H9 (cell line): ENCODE measurements at regions not wholly inside any gene's neighbourhood (a gene's known extent, or its start where the extent isn't known, plus 50 kb on each side); places are given as distances from the start of the nearest gene placed in this dataset.

Experiments
- DNase-seq: peaks from one replicate; pipeline ENCODE4 v3.0.0-alpha.2; 2017
- H2AFZ ChIP-seq: one replicate; pipeline ENCODE4 v1.6.1; 2013; ENCODE audit warnings: mild to moderate bottlenecking, low read length, control low read depth, moderate library complexity
- H2AK5ac ChIP-seq: 2 replicates; pipeline ENCODE4 v1.6.1; 2013; ENCODE audit warnings: low read length, control low read depth, mixed read lengths; ENCODE audit not compliant: insufficient read length
- H2BK120ac ChIP-seq: one replicate; pipeline ENCODE4 v1.6.1; 2013; ENCODE audit warnings: low read depth, mild to moderate bottlenecking, low read length, control low read depth, inconsistent platforms; ENCODE audit not compliant: poor library complexity, severe bottlenecking
- H2BK12ac ChIP-seq: 2 replicates; pipeline ENCODE4 v1.6.1; 2013; ENCODE audit warnings: low read length, control low read depth, mixed read lengths, low read depth; ENCODE audit not compliant: insufficient read length
- H2BK15ac ChIP-seq: 2 replicates; pipeline ENCODE4 v1.6.1; 2013; ENCODE audit warnings: low read depth, low read length, control low read depth
- H2BK20ac ChIP-seq: one replicate; pipeline ENCODE4 v1.6.1; 2013; ENCODE audit warnings: low read depth, mild to moderate bottlenecking, low read length, control low read depth, inconsistent platforms; ENCODE audit not compliant: poor library complexity, severe bottlenecking
- H2BK5ac ChIP-seq: 2 replicates; pipeline ENCODE4 v1.6.1; 2013; ENCODE audit warnings: low read length, control low read depth, mixed read lengths; ENCODE audit not compliant: insufficient read length
- H3K14ac ChIP-seq: 2 replicates; pipeline ENCODE4 v1.6.1; 2013; ENCODE audit warnings: low read length, control low read depth; ENCODE audit not compliant: insufficient read depth
- H3K18ac ChIP-seq: 2 replicates; pipeline ENCODE4 v1.6.1; 2013; ENCODE audit warnings: low read depth, mild to moderate bottlenecking, mixed read lengths, low read length, control low read depth; ENCODE audit not compliant: insufficient read length
- H3K23ac ChIP-seq: 2 replicates; pipeline ENCODE4 v1.6.1; 2013; ENCODE audit warnings: low read length, control low read depth, mixed read lengths, low read depth; ENCODE audit not compliant: insufficient read length
- H3K23me2 ChIP-seq: 2 replicates; pipeline ENCODE4 v1.6.1; 2013; ENCODE audit warnings: low read depth, mild to moderate bottlenecking, mixed read lengths, low read length, control low read depth; ENCODE audit not compliant: insufficient read length, poor library complexity, severe bottlenecking
- H3K27ac ChIP-seq: 2 replicates; pipeline ENCODE4 v1.5.1; 2013; ENCODE audit warnings: low read length, control low read depth, mixed read lengths, low read depth; ENCODE audit not compliant: insufficient read length
- H3K27me3 ChIP-seq: 2 replicates; pipeline ENCODE4 v1.6.1; 2013; ENCODE audit warnings: low read length, control low read depth, inconsistent platforms; ENCODE audit not compliant: insufficient read depth
- H3K4ac ChIP-seq: 2 replicates; pipeline ENCODE4 v1.6.1; 2013; ENCODE audit warnings: low read depth, mild to moderate bottlenecking, control low read depth, inconsistent platforms, low read length, moderate library complexity
- H3K4me1 ChIP-seq: 2 replicates; pipeline ENCODE4 v1.6.1; 2013; ENCODE audit warnings: low read length, control low read depth, inconsistent platforms; ENCODE audit not compliant: insufficient read depth
- H3K4me2 ChIP-seq: 2 replicates; pipeline ENCODE4 v1.6.1; 2013; ENCODE audit warnings: low read length, control low read depth, mixed read lengths; ENCODE audit not compliant: insufficient read length, insufficient read depth
- H3K56ac ChIP-seq: 2 replicates; pipeline ENCODE4 v1.6.1; 2013; ENCODE audit warnings: low read depth, mild to moderate bottlenecking, mixed read lengths, low read length, control low read depth; ENCODE audit not compliant: insufficient read length
- H3K79me1 ChIP-seq: 2 replicates; pipeline ENCODE4 v1.6.1; 2013; ENCODE audit warnings: low read depth, mild to moderate bottlenecking, moderate library complexity, low read length, control low read depth, inconsistent platforms; ENCODE audit not compliant: insufficient read depth, poor library complexity, severe bottlenecking
- H3K79me2 ChIP-seq: 2 replicates; pipeline ENCODE4 v1.6.1; 2013; ENCODE audit warnings: low read length, control low read depth, inconsistent platforms; ENCODE audit not compliant: insufficient read depth
- H3K9ac ChIP-seq: 2 replicates; pipeline ENCODE4 v1.6.1; 2013; ENCODE audit warnings: low read length, control low read depth, mixed read lengths; ENCODE audit not compliant: insufficient read length; ENCODE audit errors: extremely low read depth
- H3K9me3 ChIP-seq: one replicate; pipeline ENCODE4 v1.6.1; 2013; ENCODE audit warnings: low read depth, low read length, inconsistent platforms; ENCODE audit not compliant: control insufficient read depth
- H3T11ph ChIP-seq: one replicate; pipeline ENCODE4 v1.6.1; 2013; ENCODE audit warnings: mild to moderate bottlenecking, low read length, control low read depth, inconsistent platforms
- H4K20me1 ChIP-seq: one replicate; pipeline ENCODE4 v1.6.1; 2013; ENCODE audit not compliant: control insufficient read depth, insufficient read length, insufficient read depth
- H4K5ac ChIP-seq: 2 replicates; pipeline ENCODE4 v1.6.1; 2013; ENCODE audit warnings: low read depth, mild to moderate bottlenecking, mixed read lengths, low read length, control low read depth; ENCODE audit not compliant: insufficient read length
- H4K8ac ChIP-seq: replicated peaks from 2 replicates; pipeline ENCODE4 v1.6.1; 2013; ENCODE audit warnings: low read length, control low read depth, mixed read lengths, low read depth; ENCODE audit not compliant: insufficient read length
- H4K91ac ChIP-seq: 2 replicates; pipeline ENCODE4 v1.6.1; 2013; ENCODE audit warnings: low read depth, mild to moderate bottlenecking, moderate library complexity, mixed read lengths, low read length, control low read depth; ENCODE audit not compliant: insufficient read length
- H3K27ac Mint-ChIP-seq, 3 experiments: 2 replicates in 2 of 3; 3 replicates in 1 of 3; pipeline ENCODE4 v1.8.0; 2020 to 2021; ENCODE audit warnings: mixed read lengths in 3 of 3, mild to moderate bottlenecking in 1 of 3, moderate library complexity in 1 of 3
- H3K27me3 Mint-ChIP-seq: 2 replicates; pipeline ENCODE4 v1.8.0; 2021; ENCODE audit warnings: low read depth, mild to moderate bottlenecking, moderate library complexity, mixed read lengths
- H3K36me3 Mint-ChIP-seq, 3 experiments: 2 replicates in 2 of 3; 3 replicates in 1 of 3; pipeline ENCODE4 v1.8.0; 2020 to 2021; ENCODE audit warnings: low read depth in 3 of 3, mixed read lengths in 3 of 3; ENCODE audit not compliant: insufficient read depth in 1 of 3
- H3K4me1 Mint-ChIP-seq, 2 experiments: 2 replicates each; pipeline ENCODE4 v1.8.0; 2020; ENCODE audit warnings: mixed read lengths in 2 of 2
- H3K4me3 Mint-ChIP-seq, 2 experiments: 2 replicates in 1 of 2; 3 replicates in 1 of 2; pipeline ENCODE4 v1.8.0; 2020 to 2021; ENCODE audit warnings: mild to moderate bottlenecking in 2 of 2, mixed read lengths in 2 of 2, moderate library complexity in 1 of 2
- H3K9me3 Mint-ChIP-seq, 2 experiments: 2 replicates in 1 of 2; 3 replicates in 1 of 2; pipeline ENCODE4 v1.8.0; 2020; ENCODE audit warnings: mild to moderate bottlenecking in 2 of 2, mixed read lengths in 2 of 2, moderate library complexity in 1 of 2
- WGBS: extraction: QIAGEN DNeasy Blood & Tissue Kit; methylation state at CpG from one replicate; pipeline ENCODE4 v1.1.7; 2013; ENCODE audit warnings: missing lambda C conversion rate, low lambda C conversion rate, mixed read lengths; ENCODE audit not compliant: insufficient read length; ENCODE audit errors: extremely low coverage; 5-methylcytosine and 5-hydroxymethylcytosine counted together
- TF ChIP-seq, protein P1 (sequence below): fragments of 200-600 bp; sonication (generic); conservative IDR thresholded peaks from 3 replicates; pipeline ENCODE4 v1.8.0; 2021; ENCODE audit warnings: antibody characterized with exemption, mild to moderate bottlenecking

- H3K27me3 Mint-ChIP-seq = peaks cover 2% of the 10 kb centered on the region
- H3K56ac ChIP-seq = no peak overlapping the region
- H2BK5ac ChIP-seq = no peak overlapping the region
- no peak overlapping the region for H3T11ph ChIP-seq
- no peak overlapping the region for H3K4me3 Mint-ChIP-seq
- no peaks in the 10 kb centered on the region for H3K27me3 ChIP-seq
- peaks cover 3 to 5% of the 10 kb centered on the region in 2 experiments; a peak in 2 of 4 replicates for H3K4me1 Mint-ChIP-seq
- H3K79me1 ChIP-seq = no peaks in the 10 kb centered on the region
- H2BK20ac ChIP-seq = no peak overlapping the region
- H3K27ac Mint-ChIP-seq = no peak overlapping the region
- no peaks in the 10 kb centered on the region for H3K36me3 Mint-ChIP-seq
- no peaks in the 10 kb centered on the region for H3K9me3 ChIP-seq
- no peak overlapping the region for H2BK120ac ChIP-seq
- no peak overlapping the region for H2AK5ac ChIP-seq
- no peak overlapping the region for H2BK15ac ChIP-seq
- H4K91ac ChIP-seq = no peak overlapping the region
- no CpG with 5 or more reads among the region's 2 CpGs for WGBS
- no peak overlapping the region for H4K8ac ChIP-seq
- no peaks in the 10 kb centered on the region for H3K23me2 ChIP-seq
- no peaks in the 10 kb centered on the region for H4K20me1 ChIP-seq
- no peak overlapping the region for H3K14ac ChIP-seq
- H2BK12ac ChIP-seq = no peak overlapping the region
- peaks cover 0 to 1% of the 10 kb centered on the region in 2 experiments; a peak in 1 of 5 replicates for H3K9me3 Mint-ChIP-seq
- H3K79me2 ChIP-seq = no peaks in the 10 kb centered on the region
- no peak overlapping the region for H3K18ac ChIP-seq
- H3K4ac ChIP-seq = no peak overlapping the region
- no peak overlapping the region for H4K5ac ChIP-seq
- no peak overlapping the region for H3K27ac ChIP-seq
- no peak overlapping the region for H3K9ac ChIP-seq
- TF ChIP-seq, protein P1, sequence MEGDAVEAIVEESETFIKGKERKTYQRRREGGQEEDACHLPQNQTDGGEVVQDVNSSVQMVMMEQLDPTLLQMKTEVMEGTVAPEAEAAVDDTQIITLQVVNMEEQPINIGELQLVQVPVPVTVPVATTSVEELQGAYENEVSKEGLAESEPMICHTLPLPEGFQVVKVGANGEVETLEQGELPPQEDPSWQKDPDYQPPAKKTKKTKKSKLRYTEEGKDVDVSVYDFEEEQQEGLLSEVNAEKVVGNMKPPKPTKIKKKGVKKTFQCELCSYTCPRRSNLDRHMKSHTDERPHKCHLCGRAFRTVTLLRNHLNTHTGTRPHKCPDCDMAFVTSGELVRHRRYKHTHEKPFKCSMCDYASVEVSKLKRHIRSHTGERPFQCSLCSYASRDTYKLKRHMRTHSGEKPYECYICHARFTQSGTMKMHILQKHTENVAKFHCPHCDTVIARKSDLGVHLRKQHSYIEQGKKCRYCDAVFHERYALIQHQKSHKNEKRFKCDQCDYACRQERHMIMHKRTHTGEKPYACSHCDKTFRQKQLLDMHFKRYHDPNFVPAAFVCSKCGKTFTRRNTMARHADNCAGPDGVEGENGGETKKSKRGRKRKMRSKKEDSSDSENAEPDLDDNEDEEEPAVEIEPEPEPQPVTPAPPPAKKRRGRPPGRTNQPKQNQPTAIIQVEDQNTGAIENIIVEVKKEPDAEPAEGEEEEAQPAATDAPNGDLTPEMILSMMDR = no peak
- DNase-seq = no peak
- H3K4me1 ChIP-seq = no peaks in the 10 kb centered on the region
- no peak overlapping the region for H2AFZ ChIP-seq
- no peak overlapping the region for H3K4me2 ChIP-seq
- H3K23ac ChIP-seq = no peak overlapping the region
These were observed 62.8 kb upstream of the NCK2 start for GRCh38 chr2:105681927-105682326.
